GM23248 (cell line): ENCODE measurements at regions not wholly inside any gene's neighbourhood (a gene's known extent, or its start where the extent isn't known, plus 50 kb on each side); places are given as distances from the start of the nearest gene placed in this dataset. TPM values are rescaled to one million over a fixed set of nuclear protein-coding genes. Genes with fewer than 3 reads are reported as not detected.

Experiments
- DNase-seq: peaks from one replicate; pipeline ENCODE4 v3.0.0-alpha.2; 2015
- H2AFZ ChIP-seq: fragments of 200-600 bp; sonication (generic); 2 replicates; pipeline ENCODE4 v1.6.1; 2016; ENCODE audit warnings: antibody characterized with exemption
- H3F3A ChIP-seq: fragments of 200-600 bp; sonication (generic); 2 replicates; pipeline ENCODE4 v1.6.1; 2016; ENCODE audit warnings: mild to moderate bottlenecking, antibody characterized with exemption, mixed run types; ENCODE audit not compliant: insufficient read depth
- H3K27ac ChIP-seq: fragments of 200-600 bp; sonication (generic); 2 replicates; pipeline ENCODE4 v1.5.1; 2016; ENCODE audit warnings: mild to moderate bottlenecking
- H3K27me3 ChIP-seq: fragments of 200-600 bp; sonication (generic); replicated peaks from 2 replicates; pipeline ENCODE4 v1.6.1; 2016; ENCODE audit warnings: mild to moderate bottlenecking; ENCODE audit not compliant: insufficient read depth
- H3K36me3 ChIP-seq: fragments of 200-600 bp; sonication (generic); 2 replicates; pipeline ENCODE4 v1.6.1; 2016; ENCODE audit warnings: low read depth, mild to moderate bottlenecking
- H3K4me1 ChIP-seq: fragments of 200-600 bp; sonication (generic); 2 replicates; pipeline ENCODE4 v1.6.1; 2016; ENCODE audit warnings: mild to moderate bottlenecking; ENCODE audit not compliant: insufficient read depth
- H3K4me2 ChIP-seq: fragments of 200-600 bp; sonication (generic); one replicate; pipeline ENCODE4 v1.6.1; 2016; ENCODE audit warnings: mild to moderate bottlenecking; ENCODE audit not compliant: unreplicated experiment
- H3K4me3 ChIP-seq: fragments of 200-600 bp; sonication (generic); 2 replicates; pipeline ENCODE4 v1.5.1; 2016; ENCODE audit warnings: mild to moderate bottlenecking
- H3K79me2 ChIP-seq: fragments of 200-600 bp; sonication (generic); 2 replicates; pipeline ENCODE4 v1.6.1; 2016; ENCODE audit warnings: mild to moderate bottlenecking; ENCODE audit not compliant: insufficient read depth
- H3K9ac ChIP-seq: fragments of 200-600 bp; sonication (generic); 2 replicates; pipeline ENCODE4 v1.6.1; 2016; ENCODE audit warnings: mild to moderate bottlenecking
- H3K9me2 ChIP-seq: fragments of 200-600 bp; sonication (generic); 2 replicates; pipeline ENCODE4 v1.6.1; 2016; ENCODE audit warnings: mixed run types, mild to moderate bottlenecking, moderate library complexity; ENCODE audit not compliant: insufficient read depth
- H3K9me3 ChIP-seq: fragments of 200-600 bp; sonication (generic); one replicate; pipeline ENCODE4 v1.6.1; 2017; ENCODE audit warnings: low read depth
- H4K20me1 ChIP-seq: fragments of 200-600 bp; sonication (generic); 2 replicates; pipeline ENCODE4 v1.6.0; 2016; ENCODE audit not compliant: insufficient read depth
- EZH2 ChIP-seq: fragments of 200-600 bp; sonication (generic); IDR thresholded peaks from 2 replicates; pipeline ENCODE4 v1.6.1; 2018; ENCODE audit warnings: antibody characterized with exemption, mild to moderate bottlenecking; ENCODE audit not compliant: insufficient read depth, poor library complexity, severe bottlenecking
- EZH2phosphoT487 ChIP-seq: fragments of 200-600 bp; sonication (generic); IDR thresholded peaks from 2 replicates; pipeline ENCODE4 v1.6.1; 2018; ENCODE audit warnings: antibody characterized with exemption, moderate library complexity, mild to moderate bottlenecking, low read depth; ENCODE audit not compliant: insufficient read depth
- WGBS, 2 experiments: methylation state at CpG; one replicate each; pipeline ENCODE4 v1.1.6; 2015 to 2017; ENCODE audit warnings: low lambda C conversion rate in 2 of 2, low coverage in 1 of 2; ENCODE audit errors: missing lambda C conversion rate in 2 of 2; 5-methylcytosine and 5-hydroxymethylcytosine counted together
- in situ Hi-C: fragments of 300-500 bp; cut with MboI; formaldehyde crosslinking; loops from 2 replicates; pipeline ENCODE4 v1.15.0; 2020
- small RNA-seq: library from RNA; depleted of rRNA; stranded (forward); fragments of <200 nt; gene quantifications from one replicate; pipeline ENCODE3, GENCODE V24; 2014; ENCODE audit warnings: low read depth, low replicate concordance

DNA sequence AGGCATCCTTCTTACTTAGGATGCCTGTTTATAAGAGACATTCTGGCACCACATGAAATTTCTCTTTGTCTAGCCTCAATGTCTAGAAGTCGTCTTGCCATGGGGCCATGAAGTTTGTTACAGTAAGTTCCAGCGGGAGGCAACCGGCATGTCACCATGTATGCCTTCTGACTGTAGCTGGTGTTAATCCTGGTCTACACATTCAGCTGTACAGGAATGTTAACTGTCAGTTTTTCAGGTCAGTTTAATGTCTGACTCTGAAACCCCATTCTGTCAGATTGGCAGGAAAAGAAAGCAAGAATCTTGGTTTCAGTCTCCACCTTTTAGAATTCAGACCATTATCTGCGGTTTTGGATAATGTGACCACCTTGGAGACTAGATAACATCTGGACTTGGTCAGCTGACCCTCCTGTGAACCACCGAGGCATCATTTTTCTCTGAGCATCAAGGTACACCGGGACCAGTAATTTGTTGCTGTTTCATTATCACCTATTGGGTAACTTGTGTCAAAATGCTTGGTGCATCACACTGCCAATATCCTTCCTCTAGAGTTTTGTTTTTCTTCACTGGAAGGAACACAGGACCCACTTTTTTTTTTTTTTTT, 228.7 kb downstream of the DOK5 start:
- no peak overlapping the region for H2AFZ ChIP-seq
- H3F3A ChIP-seq: no peaks in the 10 kb centered on the region
- DNase-seq: no peak
- in situ Hi-C loops: no loop called here
- no peaks in the 10 kb centered on the region for H4K20me1 ChIP-seq
- no peak overlapping the region for H3K4me3 ChIP-seq
- H3K27ac ChIP-seq: no peak overlapping the region
- no peaks in the 10 kb centered on the region for H3K4me1 ChIP-seq
- no peaks in the 10 kb centered on the region for H3K27me3 ChIP-seq
- no peak overlapping the region for H3K9ac ChIP-seq
- H3K36me3 ChIP-seq: no peaks in the 10 kb centered on the region
- H3K9me2 ChIP-seq: no peaks in the 10 kb centered on the region
- H3K79me2 ChIP-seq: no peaks in the 10 kb centered on the region
- TF ChIP-seq EZH2phosphoT487 (no peak), EZH2 (no peak)
- H3K9me3 ChIP-seq: no peaks in the 10 kb centered on the region
- WGBS, 2 experiments: 34 to 42% methylated on average over 6 of the region's 6 CpGs
- no peak overlapping the region for H3K4me2 ChIP-seq

Small RNA genes in the stretch of these regions (small RNA-seq; reads per million reads assigned to genes)
- gene RNU4ATAC7P: not detected
